ENCODE measurements at regions not wholly inside any gene's neighbourhood (a gene's known extent, or its start where the extent isn't known, plus 50 kb on each side); places are given as distances from the start of the nearest gene placed in this dataset.

DNA sequence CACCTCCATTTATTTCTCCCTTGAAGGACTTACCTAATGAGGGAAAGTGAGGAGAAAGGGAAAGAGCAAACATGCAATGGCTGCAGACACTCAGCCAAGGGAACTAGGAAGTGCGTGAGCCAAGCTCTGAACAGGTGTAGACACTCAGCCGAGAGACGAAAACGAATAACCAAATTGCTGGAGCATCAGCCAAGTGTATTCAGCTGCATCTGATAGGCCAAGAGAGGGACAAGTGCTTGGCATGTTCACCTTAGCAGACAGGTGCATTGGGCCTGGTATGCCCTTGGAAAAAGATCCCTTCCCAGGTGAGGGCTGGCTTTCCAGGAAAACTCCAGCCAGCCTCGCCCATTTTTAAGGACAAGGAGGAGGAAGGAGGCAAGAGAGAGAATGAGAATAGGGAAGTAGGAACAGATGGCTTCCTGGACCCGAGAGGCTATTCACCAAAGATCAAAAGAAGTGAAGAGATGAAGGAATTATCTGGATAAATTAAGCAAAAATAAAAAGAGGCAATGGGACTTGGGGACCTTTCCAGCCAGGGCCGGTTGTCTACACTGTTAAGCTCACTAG, 184.7 kb downstream of the TOMM20 start:
- H3K4me3 ChIP-seq (ENCODE audit: control insufficient read depth, low read depth, low read length): no peak overlapping the region
- TF ChIP-seq CTCF (IDR thresholded peaks at IDR 0.05; ENCODE audit: control insufficient read depth, insufficient read depth, low read depth, low read length, missing control alignments): no peak
- DNase-seq (ENCODE audit: low read depth): no peak

GRCh38 chr1:234942879-234943506, 185.6 kb downstream of the TOMM20 start:
- TF ChIP-seq CTCF (IDR thresholded peaks at IDR 0.05; ENCODE audit: control insufficient read depth, insufficient read depth, low read depth, low read length, missing control alignments): no peak
- DNase-seq (ENCODE audit: low read depth): no peak
- H3K4me3 ChIP-seq (ENCODE audit: control insufficient read depth, low read depth, low read length): no peak overlapping the region

GRCh38 chr1:234942012-234942332, 186.7 kb downstream of the TOMM20 start:
- H3K4me3 ChIP-seq (ENCODE audit: control insufficient read depth, low read depth, low read length): no peak overlapping the region
- DNase-seq (ENCODE audit: low read depth): no peak
- no peak for TF ChIP-seq CTCF (IDR thresholded peaks at IDR 0.05; ENCODE audit: control insufficient read depth, insufficient read depth, low read depth, low read length, missing control alignments)

GRCh38 chr1:234941321-234942011, 187.2 kb downstream of the TOMM20 start:
- no peak for TF ChIP-seq CTCF (IDR thresholded peaks at IDR 0.05; ENCODE audit: control insufficient read depth, insufficient read depth, low read depth, low read length, missing control alignments)
- DNase-seq (ENCODE audit: low read depth): no peak
- H3K4me3 ChIP-seq (ENCODE audit: control insufficient read depth, low read depth, low read length): no peak overlapping the region

- no peak for TF ChIP-seq CTCF (IDR thresholded peaks at IDR 0.05; ENCODE audit: control insufficient read depth, insufficient read depth, low read depth, low read length, missing control alignments)
- no peak for DNase-seq (ENCODE audit: low read depth)
- H3K4me3 ChIP-seq (ENCODE audit: control insufficient read depth, low read depth, low read length): no peak overlapping the region
These were observed 187.8 kb downstream of the TOMM20 start for GRCh38 chr1:234940841-234941240.

GRCh38 chr1:234938924-234939323, 189.7 kb downstream of the TOMM20 start:
- no peak overlapping the region for H3K4me3 ChIP-seq (ENCODE audit: control insufficient read depth, low read depth, low read length)
- TF ChIP-seq CTCF (IDR thresholded peaks at IDR 0.05; ENCODE audit: control insufficient read depth, insufficient read depth, low read depth, low read length, missing control alignments): no peak
- no peak for DNase-seq (ENCODE audit: low read depth)
